AG10803 (cell line): ENCODE measurements at regions not wholly inside any gene's neighbourhood (a gene's known extent, or its start where the extent isn't known, plus 50 kb on each side); places are given as distances from the start of the nearest gene placed in this dataset.

Experiments
- DNase-seq: peaks from one replicate; pipeline ENCODE4 v3.0.0; 2010; ENCODE audit warnings: low read depth
- H3K4me3 ChIP-seq: 2 replicates; pipeline ENCODE4 v1.5.1; 2011; ENCODE audit warnings: mild to moderate bottlenecking, low read length, control low read depth
- TF ChIP-seq, protein P1 (sequence below): conservative IDR thresholded peaks from 2 replicates; pipeline ENCODE4 v1.5.1; 2011; ENCODE audit warnings: mild to moderate bottlenecking, low read length, control low read depth, inconsistent platforms

DNA sequence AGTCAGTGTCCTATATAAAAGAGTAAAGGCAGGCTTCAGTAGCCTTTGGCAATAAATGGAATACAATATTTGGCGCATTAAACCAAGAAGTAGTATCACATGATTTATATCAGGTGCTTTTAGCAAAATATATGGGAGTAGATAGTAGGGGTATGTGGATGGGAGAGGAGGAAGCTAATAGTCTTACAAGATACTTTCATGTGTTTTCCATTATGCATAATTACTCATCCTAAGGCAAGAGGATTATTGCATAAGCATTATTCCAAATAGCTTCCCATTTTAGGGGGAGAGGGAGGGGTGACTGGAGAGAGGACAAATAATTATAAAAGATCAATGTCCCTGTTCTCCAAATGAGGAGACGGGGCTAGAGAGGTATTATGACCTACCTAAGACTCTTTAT, 104.3 kb downstream of the DUSP6 start:
- TF ChIP-seq, protein P1, sequence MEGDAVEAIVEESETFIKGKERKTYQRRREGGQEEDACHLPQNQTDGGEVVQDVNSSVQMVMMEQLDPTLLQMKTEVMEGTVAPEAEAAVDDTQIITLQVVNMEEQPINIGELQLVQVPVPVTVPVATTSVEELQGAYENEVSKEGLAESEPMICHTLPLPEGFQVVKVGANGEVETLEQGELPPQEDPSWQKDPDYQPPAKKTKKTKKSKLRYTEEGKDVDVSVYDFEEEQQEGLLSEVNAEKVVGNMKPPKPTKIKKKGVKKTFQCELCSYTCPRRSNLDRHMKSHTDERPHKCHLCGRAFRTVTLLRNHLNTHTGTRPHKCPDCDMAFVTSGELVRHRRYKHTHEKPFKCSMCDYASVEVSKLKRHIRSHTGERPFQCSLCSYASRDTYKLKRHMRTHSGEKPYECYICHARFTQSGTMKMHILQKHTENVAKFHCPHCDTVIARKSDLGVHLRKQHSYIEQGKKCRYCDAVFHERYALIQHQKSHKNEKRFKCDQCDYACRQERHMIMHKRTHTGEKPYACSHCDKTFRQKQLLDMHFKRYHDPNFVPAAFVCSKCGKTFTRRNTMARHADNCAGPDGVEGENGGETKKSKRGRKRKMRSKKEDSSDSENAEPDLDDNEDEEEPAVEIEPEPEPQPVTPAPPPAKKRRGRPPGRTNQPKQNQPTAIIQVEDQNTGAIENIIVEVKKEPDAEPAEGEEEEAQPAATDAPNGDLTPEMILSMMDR, result no peak
- H3K4me3 ChIP-seq, result no peak overlapping the region
- DNase-seq, result peak; percentile 75

DNA sequence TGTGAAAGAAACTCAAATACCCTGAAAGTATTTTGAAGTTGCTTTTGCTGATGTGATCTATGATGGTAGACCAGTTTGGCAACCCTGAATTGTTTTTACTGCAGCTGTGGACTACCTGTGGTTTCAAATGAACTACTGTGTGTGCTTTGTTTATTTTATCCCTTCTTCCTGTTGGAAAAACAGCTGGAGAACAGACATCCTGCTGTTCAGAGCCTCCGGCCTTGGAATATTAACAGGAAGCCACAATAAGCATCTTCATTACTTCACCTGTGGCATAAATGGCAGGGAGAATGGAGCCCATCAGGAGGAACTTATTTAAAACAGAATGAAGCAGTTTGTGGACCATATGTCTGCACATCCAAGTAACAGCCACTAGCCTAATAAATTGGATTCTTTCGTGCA, 104.8 kb downstream of the DUSP6 start:
- no peak overlapping the region for H3K4me3 ChIP-seq
- TF ChIP-seq, protein P1, result no peak
- peak; percentile 51 for DNase-seq

DNA sequence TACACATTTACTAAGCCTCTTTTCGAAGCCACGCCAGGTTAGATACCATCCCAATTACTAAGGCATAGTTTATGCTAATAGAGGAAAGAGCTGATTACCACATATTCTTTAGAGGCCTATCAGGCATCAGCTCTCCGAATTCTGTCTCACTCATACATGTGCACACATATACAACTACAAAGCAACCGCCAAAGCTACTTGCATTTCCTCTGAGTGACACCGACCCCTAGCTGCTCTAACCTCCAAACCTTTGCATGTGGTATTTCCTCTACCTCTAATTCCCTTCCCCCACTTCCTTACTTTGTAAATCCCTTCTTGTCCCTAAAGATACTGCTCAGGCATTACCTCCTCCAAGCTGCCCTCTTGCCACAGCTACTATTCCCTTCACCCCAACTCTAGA, 107.2 kb downstream of the DUSP6 start:
- TF ChIP-seq, protein P1, result no peak
- DNase-seq, result peak; percentile 65
- no peak overlapping the region for H3K4me3 ChIP-seq

DNA sequence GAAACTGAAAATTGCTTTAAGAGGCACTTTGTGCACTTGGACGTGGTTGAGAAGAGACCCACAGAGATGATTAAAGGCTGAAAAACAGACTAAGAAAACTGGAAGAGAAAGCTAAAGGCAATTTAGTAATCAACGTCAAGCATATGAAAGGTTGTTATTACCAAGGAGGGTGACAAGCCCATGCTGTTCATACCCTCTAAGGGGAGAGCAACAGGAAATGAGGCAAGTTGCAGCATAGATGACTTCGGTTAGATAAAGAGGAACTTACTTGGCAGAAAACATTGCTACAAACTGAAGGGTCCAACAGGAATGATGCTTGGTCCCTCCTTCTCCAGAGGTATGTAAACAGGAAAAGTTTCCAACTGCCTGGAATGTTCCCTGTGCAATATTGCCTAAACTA, 107.8 kb downstream of the DUSP6 start:
- TF ChIP-seq, protein P1, result no peak
- peak; percentile 73 for DNase-seq
- no peak overlapping the region for H3K4me3 ChIP-seq

DNA sequence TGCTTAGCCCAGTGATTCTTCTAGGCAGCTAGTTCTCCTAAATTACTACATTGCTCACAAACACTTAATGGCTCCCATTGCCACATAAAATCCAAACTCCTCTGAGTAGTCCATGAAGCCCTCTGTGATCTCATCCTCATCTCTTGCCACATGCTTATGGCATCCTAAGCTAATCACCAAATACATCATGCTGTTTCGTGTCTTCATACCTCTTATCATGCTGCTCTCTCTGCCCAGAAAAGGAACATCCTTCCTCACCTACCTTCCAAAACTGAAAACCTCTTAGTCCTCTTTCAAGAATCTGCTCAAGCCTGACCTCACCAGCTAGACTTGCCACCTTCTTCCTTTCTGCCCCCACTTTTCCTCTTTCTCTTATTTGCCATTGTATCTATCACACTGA, 108.5 kb downstream of the DUSP6 start:
- H3K4me3 ChIP-seq, result no peak overlapping the region
- TF ChIP-seq, protein P1, result no peak
- peak; percentile 51 for DNase-seq

DNA sequence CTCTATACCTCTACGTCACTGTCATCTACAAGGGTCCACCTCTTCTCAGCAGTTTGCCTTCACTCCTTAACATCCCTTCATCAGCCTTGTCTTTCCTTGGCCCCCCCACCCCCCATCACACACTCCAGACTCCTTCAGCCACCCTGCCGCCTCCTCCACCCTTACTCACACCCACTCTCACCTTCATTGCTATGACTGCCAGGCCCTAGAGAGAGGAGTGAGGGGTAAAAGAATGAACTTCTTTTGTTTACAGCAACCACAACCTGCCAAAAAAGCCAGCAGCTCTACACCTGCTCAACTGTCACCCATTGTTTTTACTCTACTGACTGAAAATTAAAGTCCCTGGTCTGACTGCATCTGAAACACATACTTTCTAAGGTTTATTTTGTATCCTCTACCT, 112.8 kb downstream of the DUSP6 start:
- DNase-seq, result no peak
- TF ChIP-seq, protein P1, result no peak

DNA sequence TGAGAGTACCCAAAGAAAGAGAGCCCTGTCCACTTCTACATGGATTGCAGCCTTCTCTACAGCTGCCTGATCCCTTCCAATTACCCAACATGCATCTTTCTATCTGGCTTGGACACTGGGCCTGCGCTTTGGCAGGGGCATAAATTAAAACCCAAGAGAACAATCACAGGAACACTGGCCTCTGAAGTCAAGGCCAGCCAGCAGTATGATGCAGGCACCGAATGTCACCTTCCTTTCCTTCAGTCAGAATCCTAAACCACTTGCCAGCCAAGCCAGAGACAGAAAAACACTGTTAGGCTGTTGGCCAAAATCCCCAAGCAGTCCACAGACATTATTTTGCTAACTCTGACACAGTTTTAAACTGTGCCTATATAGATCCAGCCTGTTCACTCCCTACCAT, 113.7 kb downstream of the DUSP6 start:
- TF ChIP-seq, protein P1, result no peak
- DNase-seq, result no peak
- no peak overlapping the region for H3K4me3 ChIP-seq

More for the DNA sequence above, 112.8 kb downstream of the DUSP6 start:
- H3K4me3 ChIP-seq, result no peak overlapping the region
